ENCODE measurements at regions not wholly inside any gene's neighbourhood (a gene's known extent, or its start where the extent isn't known, plus 50 kb on each side); places are given as distances from the start of the nearest gene placed in this dataset.

GRCh38 chr11:27216270-27217149 lies 146.5 kb downstream of the CCDC34 start (continued):
- TF ChIP-seq PBX3 (IDR thresholded peaks at IDR 0.05) = peak; percentile 62; the same call in 1 of the 2 replicates
- TF ChIP-seq MXI1 (IDR thresholded peaks at IDR 0.05; ENCODE audit: low read depth, low read length) = peak; percentile 55; the same call in 1 of the 2 replicates
- no peak for TF ChIP-seq EZH2phosphoT487 (IDR thresholded peaks at IDR 0.05; ENCODE audit: borderline replicate concordance, low read depth)
- no peak for TF ChIP-seq REST (IDR thresholded peaks at IDR 0.05; ENCODE audit: low read depth, low read length)
- no peak for TF ChIP-seq ELF1 (IDR thresholded peaks at IDR 0.05)
- TF ChIP-seq RXRA (IDR thresholded peaks at IDR 0.05; ENCODE audit: borderline replicate concordance, low read depth) = no peak
- TF ChIP-seq FOXJ3 (CRISPR knock-in tag; IDR thresholded peaks at IDR 0.05) = no peak
- TF ChIP-seq ZBTB33 (IDR thresholded peaks at IDR 0.05; ENCODE audit: borderline replicate concordance, low read depth) = no peak
- no peak for TF ChIP-seq TAF1 (IDR thresholded peaks at IDR 0.05; ENCODE audit: borderline replicate concordance, low read depth, low read length)
- no peak for TF ChIP-seq CTCF (IDR thresholded peaks at IDR 0.05)
- no peak for TF ChIP-seq YY1 (IDR thresholded peaks at IDR 0.05; ENCODE audit: low read depth)
- peak; percentile 79 for TF ChIP-seq TCF12 (IDR thresholded peaks at IDR 0.05)
- no peak for TF ChIP-seq RCOR1 (IDR thresholded peaks at IDR 0.05; ENCODE audit: low read length)
- no peak for TF ChIP-seq POLR2AphosphoS5 (IDR thresholded peaks at IDR 0.05; ENCODE audit: low read depth, low read length)
- no peak for TF ChIP-seq FOSL2 (IDR thresholded peaks at IDR 0.05; ENCODE audit: borderline replicate concordance, low read depth)
- no peak for TF ChIP-seq FOXM1 (IDR thresholded peaks at IDR 0.05; ENCODE audit: low read depth)
- TF ChIP-seq GABPA (IDR thresholded peaks at IDR 0.05; ENCODE audit: low read depth) = no peak
- TF ChIP-seq SMC3 (IDR thresholded peaks at IDR 0.05; ENCODE audit: low read depth, low read length) = no peak
- TF ChIP-seq NRF1 (IDR thresholded peaks at IDR 0.05; ENCODE audit: low read depth, low read length) = no peak
- TF ChIP-seq NFIC (IDR thresholded peaks at IDR 0.05; ENCODE audit: borderline replicate concordance) = no peak; the same call in 1 of the 2 replicates

Data from SK-N-SH (cell line).